A549 (cell line): ENCODE measurements at regions not wholly inside any gene's neighbourhood (a gene's known extent, or its start where the extent isn't known, plus 50 kb on each side); places are given as distances from the start of the nearest gene placed in this dataset.

ENCODE experiments used
- ATAC-seq, 2 experiments: fragments of 200-7000 bp in 1 of 2; fragments of >200 bp in 1 of 2; cut with Nextera tagmentation in 1 of 2; cut with Tn5 transposase in 1 of 2; 3 replicates each; pipeline versions ENCODE4 v1.8.0 to v1.9.1; 2018 to 2020; ENCODE audit warnings: mild to moderate bottlenecking in 1 of 2, moderate library complexity in 1 of 2
- CTCF ChIA-PET: fragments of 300-600 bp; sonication (Branson Sonifier 250); formaldehyde crosslinking; extraction: SDS; loops from one replicate; lab custom pipeline; 2021; ENCODE audit warnings: antibody characterized with exemption, inconsistent platforms; lab: Yijun Ruan, JAX
- POLR2A ChIA-PET: fragments of 350-600 bp; formaldehyde crosslinking; extraction: SDS; loops from one replicate; lab custom pipeline; 2021; ENCODE audit warnings: antibody characterized with exemption, inconsistent platforms; lab: Yijun Ruan, JAX
- DNase-seq, 2 experiments: peaks; one replicate each; pipeline versions ENCODE4 v3.0.0 to v3.0.0-alpha.2; 2011 to 2016; ENCODE audit warnings: low read depth in 1 of 2, low spot score in 1 of 2
- FAIRE-seq: peaks from 2 replicates; lab custom pipeline; 2011; peaks lifted over from hg19 to GRCh38; lab: Jason Lieb, UNC
- H3K27ac ChIP-seq, 2 experiments: fragments of >200 bp; sonication (Bioruptor Twin); formaldehyde crosslinking; 3 replicates each; pipeline ENCODE4 v1.5.1; 2016 to 2017
- H3K4me1 ChIP-seq: fragments of >200 bp; sonication (Bioruptor Twin); formaldehyde crosslinking; 3 replicates; pipeline ENCODE4 v1.6.1; 2016
- H3K4me2 ChIP-seq: fragments of >200 bp; sonication (Bioruptor Twin); formaldehyde crosslinking; 3 replicates; pipeline ENCODE4 v1.6.1; 2016
- H3K4me3 ChIP-seq: fragments of >200 bp; sonication (Bioruptor Twin); formaldehyde crosslinking; 3 replicates; pipeline ENCODE4 v1.5.1; 2016
- H3K9me3 ChIP-seq: fragments of >200 bp; sonication (Bioruptor Twin); formaldehyde crosslinking; 3 replicates; pipeline ENCODE4 v1.6.1; 2016
- BCL3 ChIP-seq: fragments of >200 bp; sonication (Bioruptor Twin); formaldehyde crosslinking; IDR thresholded peaks from 3 replicates; pipeline ENCODE4 v1.6.1; 2016
- BHLHE40 ChIP-seq: IDR thresholded peaks from 2 replicates; pipeline ENCODE4 v1.6.1; 2012; ENCODE audit warnings: low read depth, low read length, inconsistent platforms
- CBX2 ChIP-seq: fragments of 200-600 bp; sonication (generic); IDR thresholded peaks from 2 replicates; pipeline ENCODE4 v1.6.1; 2016; ENCODE audit warnings: low read depth, mild to moderate bottlenecking, borderline replicate concordance
- CEBPB ChIP-seq, 2 experiments: fragments of >200 bp in 1 of 2; sonication (Bioruptor Twin) in 1 of 2; formaldehyde crosslinking in 1 of 2; IDR thresholded peaks; 2 replicates each; pipeline ENCODE4 v1.6.1; 2012 to 2016
- CHD2 ChIP-seq: fragments of 150-350 bp; IDR thresholded peaks from 2 replicates; pipeline ENCODE4 v1.6.1; 2014; ENCODE audit warnings: low read length; ENCODE audit not compliant: partially characterized antibody
- CHD4 ChIP-seq: fragments of 200-600 bp; sonication (generic); IDR thresholded peaks from 2 replicates; pipeline ENCODE4 v1.6.1; 2016; ENCODE audit warnings: antibody characterized with exemption, mild to moderate bottlenecking, borderline replicate concordance
- EHMT2 ChIP-seq: fragments of 200-600 bp; sonication (generic); IDR thresholded peaks from 2 replicates; pipeline ENCODE4 v1.6.1; 2016; ENCODE audit warnings: antibody characterized with exemption, low read depth, mild to moderate bottlenecking, moderate library complexity
- ELK1 ChIP-seq: fragments of 150-350 bp; IDR thresholded peaks from 2 replicates; pipeline ENCODE4 v1.6.1; 2014; ENCODE audit warnings: low read depth, mild to moderate bottlenecking, low read length
- FOSL2 ChIP-seq, 2 experiments: fragments of 450-650 bp in 1 of 2; fragments of >200 bp in 1 of 2; sonication (Bioruptor Twin) in 1 of 2; formaldehyde crosslinking; IDR thresholded peaks; 2 replicates each; pipeline versions ENCODE4 v1.5.0 to v1.6.1; 2016 to 2020; ENCODE audit warnings: mild to moderate bottlenecking in 1 of 2, moderate library complexity in 1 of 2
- GATA3 ChIP-seq: IDR thresholded peaks from 2 replicates; pipeline ENCODE4 v1.6.1; 2012; ENCODE audit warnings: borderline replicate concordance
- HEYL ChIP-seq: fragments of 250-450 bp; sonication (Bioruptor Pico); IDR thresholded peaks from 2 replicates; pipeline ENCODE4 v1.8.0; 2021; ENCODE audit warnings: mild to moderate bottlenecking, moderate library complexity
- HOXA7 ChIP-seq: fragments of 250-450 bp; sonication (Bioruptor Pico); IDR thresholded peaks from 2 replicates; pipeline ENCODE4 v1.5.0; 2020; ENCODE audit warnings: mild to moderate bottlenecking, moderate library complexity
- KDM1A ChIP-seq: fragments of 200-600 bp; sonication (generic); IDR thresholded peaks from 2 replicates; pipeline ENCODE4 v1.6.1; 2016; ENCODE audit warnings: low read depth, mild to moderate bottlenecking
- MAX ChIP-seq: IDR thresholded peaks from 2 replicates; pipeline ENCODE4 v1.6.1; 2012
- MAZ ChIP-seq: fragments of 150-350 bp; IDR thresholded peaks from 2 replicates; pipeline ENCODE4 v1.6.1; 2014; ENCODE audit warnings: antibody characterized with exemption, low read depth, low read length, borderline replicate concordance
- NFE2L2 ChIP-seq: fragments of 150-350 bp; conservative IDR thresholded peaks from 2 replicates; pipeline ENCODE4 v1.6.1; 2014; ENCODE audit warnings: low read length
- NPAS2 ChIP-seq: fragments of 250-450 bp; sonication (Bioruptor Pico); IDR thresholded peaks from 2 replicates; pipeline ENCODE4 v1.8.0; 2022; ENCODE audit warnings: mild to moderate bottlenecking, moderate library complexity, borderline replicate concordance
- POLR2AphosphoS2 ChIP-seq: conservative IDR thresholded peaks from 2 replicates; pipeline ENCODE4 v1.6.1; 2012; ENCODE audit warnings: low read length, improper control_type of control experiment, inconsistent platforms
- RARB ChIP-seq: fragments of 250-450 bp; sonication (Bioruptor Pico); IDR thresholded peaks from 2 replicates; pipeline ENCODE4 v1.8.0; 2021; ENCODE audit warnings: mild to moderate bottlenecking, moderate library complexity
- TP53 ChIP-seq: fragments of 250-450 bp; sonication (Bioruptor Pico); IDR thresholded peaks from 2 replicates; pipeline ENCODE4 v1.5.0; 2021; ENCODE audit warnings: mild to moderate bottlenecking, moderate library complexity
- ZC3H11A ChIP-seq: fragments of 450-650 bp; IDR thresholded peaks from 2 replicates; pipeline ENCODE4 v1.6.1; 2014; ENCODE audit warnings: antibody characterized with exemption, mild to moderate bottlenecking
- WGBS: methylation state at CpG from one replicate; pipeline ENCODE4 v1.1.6; 2017; ENCODE audit errors: missing lambda C conversion rate; 5-methylcytosine and 5-hydroxymethylcytosine counted together

GRCh38 chr9:23172979-23173637 lies 652.9 kb downstream of the ELAVL2 start:
- ChIA-PET POLR2A (no interaction called here), CTCF (no interaction called here)
- no peak for FAIRE-seq
- ATAC-seq, result no peak
- no peaks in the 10 kb centered on the region for H3K4me1 ChIP-seq
- no peaks in the 10 kb centered on the region for H3K9me3 ChIP-seq
- TF ChIP-seq CEBPB (IDR thresholded peaks at IDR 0.05) (no peak), FOSL2 (IDR thresholded peaks at IDR 0.05) (no peak), FOSL2 (CRISPR knock-in tag; IDR thresholded peaks at IDR 0.05) (no peak)
- no peak for DNase-seq
- no peak overlapping the region for H3K27ac ChIP-seq
- no peak overlapping the region for H3K4me3 ChIP-seq
- WGBS, result 3% methylated on average over 6 of the region's 6 CpGs
- no peak overlapping the region for H3K4me2 ChIP-seq

GRCh38 chr9:23194281-23194680 lies 631.8 kb downstream of the ELAVL2 start:
- FAIRE-seq (no peak), DNase-seq (no peak), ATAC-seq (no peak)
- ChIA-PET CTCF (interaction anchor here (1.1 kb wide), 1 partner anchor 10 kb away, joined by 4 read pairs; no protein-coding TSS in a partner anchor), POLR2A (no interaction called here)
- Histone ChIP-seq H3K4me1 (no peaks in the 10 kb centered on the region), H3K27ac (no peak overlapping the region), H3K9me3 (no peaks in the 10 kb centered on the region), H3K4me2 (no peak overlapping the region), H3K4me3 (no peak overlapping the region)
- TF ChIP-seq BCL3 (no peak), CBX2 (no peak)
- 2% methylated on average over 4 of the region's 4 CpGs for WGBS

- 31% methylated on average over 5 of the region's 5 CpGs for WGBS
- H3K27ac ChIP-seq, result no peak overlapping the region
- no peak for ATAC-seq
- TF ChIP-seq HEYL, result no peak
- TF ChIP-seq CHD2, result no peak
- no peak for TF ChIP-seq EHMT2
- no peak for TF ChIP-seq TP53
- no peak for TF ChIP-seq KDM1A
- TF ChIP-seq MAZ, result no peak
- no peak for TF ChIP-seq ELK1
- TF ChIP-seq GATA3, result no peak
- no peak for TF ChIP-seq ZC3H11A
- no peak for TF ChIP-seq NFE2L2
- no peak for TF ChIP-seq NPAS2 (CRISPR knock-in tag)
- no peak for TF ChIP-seq CEBPB (IDR thresholded peaks at IDR 0.05)
- no peak for TF ChIP-seq MAX
- no peak for TF ChIP-seq POLR2AphosphoS2
- TF ChIP-seq HOXA7 (CRISPR knock-in tag), result no peak
- TF ChIP-seq BHLHE40, result no peak
- no peak for TF ChIP-seq RARB (CRISPR knock-in tag)
- TF ChIP-seq CHD4, result no peak
- ChIA-PET CTCF (no interaction called here), POLR2A (no interaction called here)
- DNase-seq, result no peak
- no peak overlapping the region for H3K4me2 ChIP-seq
- FAIRE-seq, result no peak
- no peak overlapping the region for H3K4me3 ChIP-seq
- no peaks in the 10 kb centered on the region for H3K4me1 ChIP-seq
- H3K9me3 ChIP-seq, result no peaks in the 10 kb centered on the region
Observed at GRCh38 chr9:23215688-23216087, 610.4 kb downstream of the ELAVL2 start.
